Mucosa of gallbladder (tissue), 1 donor: ENCODE measurements at regions not wholly inside any gene's neighbourhood (a gene's known extent, or its start where the extent isn't known, plus 50 kb on each side); places are given as distances from the start of the nearest gene placed in this dataset.

Source experiments
- DNase-seq: peaks from one replicate; pipeline ENCODE4 v3.0.0-alpha.2; 2020; ENCODE audit warnings: low spot score
- donor health status: DM: no; HTN: no; CAD: no.

- DNase-seq, result no peak
Measured at GRCh38 chr4:179768996-179769395, 2326.8 kb upstream of the AGA start.

GRCh38 chr4:179797738-179798137, 2355.5 kb upstream of the AGA start:
- DNase-seq, result no peak

DNA sequence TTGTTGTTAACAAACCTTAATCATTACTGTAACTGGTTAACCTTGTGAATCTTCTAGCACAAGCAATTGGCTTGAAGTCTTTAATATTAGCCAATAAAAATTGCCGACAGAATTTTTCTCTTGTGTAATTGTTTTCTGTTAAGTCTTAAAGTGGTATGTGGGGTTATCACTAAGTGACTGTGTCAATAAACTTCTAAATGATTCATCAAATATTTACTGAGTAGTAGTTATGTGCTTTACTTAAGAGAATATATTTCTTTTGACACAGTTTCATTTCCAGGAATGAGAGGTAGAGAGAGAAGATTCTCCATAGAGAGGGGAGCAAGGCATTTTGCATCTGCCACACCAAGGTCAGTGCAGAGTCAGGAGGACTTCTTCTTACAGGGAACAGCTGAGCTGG, 2361.6 kb upstream of the AGA start:
- DNase-seq, result no peak

- no peak for DNase-seq
Measured at GRCh38 chr4:179804440-179804839, 2362.2 kb upstream of the AGA start.

- no peak for DNase-seq
Measured at GRCh38 chr4:179817317-179817716, 2375.1 kb upstream of the AGA start.

- DNase-seq, result no peak
Measured at GRCh38 chr4:179823342-179823741, 2381.1 kb upstream of the AGA start.

- DNase-seq, result no peak
Measured at GRCh38 chr4:179831274-179831673, 2389.0 kb upstream of the AGA start.

GRCh38 chr4:179836179-179837075, 2394.2 kb upstream of the AGA start:
- no peak for DNase-seq

DNA sequence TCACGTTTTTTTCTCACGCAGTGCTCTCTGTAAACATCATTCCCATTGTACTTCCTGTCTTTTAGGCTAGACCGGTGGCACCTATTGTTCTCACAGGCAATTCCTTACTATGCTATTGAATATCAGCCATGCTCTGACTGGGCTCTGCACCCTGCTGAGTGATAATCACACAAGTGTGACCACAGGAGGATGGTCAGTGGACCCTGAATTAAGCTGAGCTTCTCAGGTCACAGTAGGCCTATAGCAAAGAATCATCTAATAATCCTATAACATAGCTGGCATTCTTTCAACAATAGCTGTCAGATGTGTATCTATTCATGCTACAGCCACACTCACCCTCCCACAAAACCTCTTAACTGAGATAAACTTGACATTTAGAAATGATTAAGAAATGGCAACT, 2399.8 kb upstream of the TENM3 start:
- DNase-seq, result no peak

- no peak for DNase-seq
Measured at GRCh38 chr4:179855469-179855868, 2387.7 kb upstream of the TENM3 start.

GRCh38 chr4:179858221-179858620, 2385.0 kb upstream of the TENM3 start:
- no peak for DNase-seq

DNA sequence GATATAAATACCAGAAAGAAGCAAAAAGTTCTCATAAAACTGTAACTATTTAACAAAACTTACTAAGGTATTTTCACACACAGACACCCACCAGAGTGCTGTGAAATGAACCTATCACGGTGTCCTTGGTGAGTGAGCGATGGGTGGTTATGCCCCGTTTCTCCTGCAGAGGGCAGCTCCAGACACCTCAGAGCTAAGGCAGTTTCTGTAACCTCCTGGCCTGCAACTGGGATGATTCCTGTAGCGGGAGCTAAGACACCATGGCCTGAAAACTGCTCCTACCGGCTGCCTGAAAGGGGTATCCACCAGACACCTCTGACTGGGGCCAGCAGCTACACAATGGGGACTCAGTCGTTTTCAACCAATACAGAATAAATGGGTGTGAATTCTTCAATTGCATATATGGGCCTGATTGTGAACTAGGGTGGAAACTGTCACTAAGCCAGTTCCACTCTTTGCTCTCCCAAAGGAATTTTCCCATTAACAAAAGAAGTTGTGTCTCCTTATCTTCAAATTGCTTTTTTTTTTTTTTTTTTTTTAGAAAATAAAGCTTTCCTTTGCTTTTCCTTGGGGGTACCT, 2375.8 kb upstream of the TENM3 start:
- DNase-seq, result peak; percentile 20

GRCh38 chr4:179871726-179872125, 2371.5 kb upstream of the TENM3 start:
- DNase-seq, result no peak

DNA sequence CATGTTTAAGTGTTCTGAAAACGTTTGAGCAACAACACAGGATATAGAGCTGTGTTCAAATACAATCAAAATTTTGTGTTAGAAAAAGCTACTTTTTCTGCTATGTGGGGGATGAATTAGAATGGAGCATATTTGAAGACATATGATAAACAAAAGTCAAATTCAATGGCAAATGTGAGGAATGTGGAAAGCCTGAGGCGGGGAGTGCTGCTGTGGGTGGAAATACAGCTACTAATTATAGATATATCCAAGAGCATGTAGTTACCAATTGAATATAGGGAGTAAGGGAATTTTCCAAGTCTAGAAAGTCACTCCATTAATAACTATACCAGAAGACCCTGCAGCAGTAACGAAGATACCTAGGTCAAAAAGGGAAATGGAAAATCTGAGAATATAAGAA, 2370.4 kb upstream of the TENM3 start:
- DNase-seq, result no peak

DNA sequence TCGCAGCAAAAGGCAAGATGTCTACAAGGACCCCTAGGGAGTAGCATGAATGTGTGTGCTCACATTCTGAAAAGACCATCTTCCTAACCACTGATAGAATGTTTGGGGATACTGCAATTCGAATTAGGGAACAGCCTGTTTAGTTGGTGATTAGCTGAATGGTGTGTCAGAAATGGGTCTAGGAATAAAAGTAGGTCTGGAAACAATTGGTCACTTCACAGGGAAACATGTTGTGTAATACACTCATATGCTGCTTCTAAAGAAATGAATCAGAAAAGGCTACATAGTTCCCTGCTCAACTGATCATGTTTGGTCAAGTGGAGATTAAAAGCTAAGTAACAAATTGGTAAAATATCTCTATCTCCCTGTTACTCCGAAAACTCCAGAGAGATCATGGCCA, 2362.4 kb upstream of the TENM3 start:
- no peak for DNase-seq

- no peak for DNase-seq
Measured at GRCh38 chr4:179894066-179894778, 2349.0 kb upstream of the TENM3 start.

DNA sequence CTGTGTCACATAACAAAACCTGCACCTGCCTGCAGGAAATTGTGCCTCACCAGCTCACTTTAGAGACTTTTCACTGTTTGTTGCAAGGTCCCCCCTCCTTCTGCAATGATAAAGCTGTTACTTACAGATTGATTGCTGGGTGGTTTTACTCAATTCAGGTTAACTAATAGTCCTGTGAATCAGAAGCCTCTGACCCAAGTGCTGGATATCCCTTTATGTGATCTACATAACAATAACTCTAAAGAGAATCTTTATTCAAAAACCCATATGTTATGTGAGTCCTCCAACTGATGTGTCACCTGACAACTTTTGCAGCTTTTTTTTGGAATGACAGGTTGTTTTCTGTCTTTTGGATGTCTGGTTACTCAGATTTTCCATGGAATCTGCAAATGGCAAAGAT, 2323.6 kb upstream of the TENM3 start:
- DNase-seq, result no peak

DNA sequence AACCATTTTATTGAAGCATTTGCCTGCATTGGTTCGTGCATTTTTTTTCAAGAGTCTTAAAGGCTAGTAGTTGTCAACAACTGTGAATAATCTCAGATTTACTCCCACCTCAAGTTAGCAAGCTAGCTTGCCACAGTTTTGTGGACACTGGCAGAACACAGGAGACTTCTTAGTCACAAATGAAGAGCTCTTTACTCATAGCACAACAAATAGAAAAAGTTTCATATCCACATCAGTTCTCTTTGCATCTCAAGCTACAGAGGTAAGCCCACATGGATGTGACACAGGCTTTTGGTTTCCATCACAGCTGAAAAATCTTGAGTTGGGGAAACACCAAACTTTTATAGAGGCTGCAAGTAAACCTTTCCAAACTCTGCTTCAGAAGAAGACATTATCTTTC, 2315.7 kb upstream of the TENM3 start:
- DNase-seq, result no peak

DNA sequence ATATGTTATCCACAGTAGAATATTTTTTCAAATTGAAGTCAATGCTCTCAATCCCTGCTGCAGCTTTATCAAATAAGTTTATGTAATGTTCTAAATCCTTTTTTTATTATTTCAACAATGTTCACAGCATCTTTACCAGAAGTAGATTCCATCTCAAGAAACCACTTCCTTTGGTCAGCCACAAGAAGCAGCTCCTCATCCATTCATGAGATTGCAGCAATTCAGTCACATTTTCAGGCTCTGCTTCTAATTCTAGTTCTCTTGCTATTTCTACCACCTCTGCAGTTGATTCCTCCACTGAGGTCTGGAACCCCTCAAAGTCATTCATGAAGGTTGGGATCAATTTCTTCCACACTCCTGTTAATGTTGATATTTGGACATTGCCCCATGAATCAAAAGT, 2301.3 kb upstream of the TENM3 start:
- DNase-seq, result no peak

GRCh38 chr4:179976777-179977176, 2266.4 kb upstream of the TENM3 start:
- DNase-seq, result no peak

DNA sequence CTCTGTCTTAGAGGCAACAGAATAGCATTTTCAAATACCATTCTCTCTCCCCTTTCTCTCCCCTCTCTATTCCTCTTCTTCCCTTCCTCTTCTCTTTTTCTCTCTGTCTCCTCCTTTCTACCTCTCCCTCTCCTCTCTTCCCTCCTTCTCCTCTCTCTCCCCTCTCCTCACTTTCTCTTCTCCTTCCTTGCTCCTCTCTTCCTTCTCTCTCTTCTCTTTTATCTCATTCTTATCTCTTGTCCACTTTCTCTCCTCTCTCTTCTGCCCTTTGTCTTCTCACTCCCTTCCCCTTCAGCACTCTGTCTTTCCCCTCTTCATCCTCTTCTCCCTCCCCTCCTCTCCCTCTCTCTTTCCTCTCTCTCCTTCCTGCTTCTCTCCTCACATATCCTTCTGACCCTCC, 2265.8 kb upstream of the TENM3 start:
- DNase-seq, result no peak

DNA sequence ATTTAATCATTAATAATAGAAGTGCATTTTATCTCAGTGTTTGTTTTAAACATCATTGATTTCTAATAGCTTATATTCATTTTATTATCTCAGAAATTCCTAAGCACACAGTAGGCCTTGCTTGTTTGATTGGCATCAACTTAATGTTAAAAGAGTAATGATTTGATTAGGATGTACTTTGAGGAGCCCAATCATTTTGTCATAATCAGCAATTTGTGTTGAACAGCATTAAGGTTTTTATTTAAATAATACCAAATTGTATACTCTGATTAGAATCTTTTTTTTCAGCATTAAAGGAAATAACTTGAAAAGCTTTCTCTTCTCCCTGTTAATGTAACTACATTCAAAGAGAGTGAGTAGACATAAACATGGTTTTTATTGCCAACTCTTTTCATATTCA, 2262.0 kb upstream of the TENM3 start:
- DNase-seq, result no peak

- DNase-seq, result no peak
Measured at GRCh38 chr4:179989975-179990374, 2253.2 kb upstream of the TENM3 start.
